HPDE6-E6E7 (cell line): ENCODE measurements at regions not wholly inside any gene's neighbourhood (a gene's known extent, or its start where the extent isn't known, plus 50 kb on each side); places are given as distances from the start of the nearest gene placed in this dataset.
"Not testable (repeated sequence)": the region's sequence is repeated elsewhere in the genome, so short reads cannot be mapped to it uniquely, and the experiment has no call there.

ENCODE experiments used
- DNase-seq: peaks from one replicate; pipeline ENCODE4 v3.0.0; 2011; ENCODE audit warnings: missing footprints; ENCODE audit errors: extremely low spot score

GRCh38 chr12:53870117-53870516 is 68.5 kb upstream of the HOXC13 start:
- no peak for DNase-seq

DNA sequence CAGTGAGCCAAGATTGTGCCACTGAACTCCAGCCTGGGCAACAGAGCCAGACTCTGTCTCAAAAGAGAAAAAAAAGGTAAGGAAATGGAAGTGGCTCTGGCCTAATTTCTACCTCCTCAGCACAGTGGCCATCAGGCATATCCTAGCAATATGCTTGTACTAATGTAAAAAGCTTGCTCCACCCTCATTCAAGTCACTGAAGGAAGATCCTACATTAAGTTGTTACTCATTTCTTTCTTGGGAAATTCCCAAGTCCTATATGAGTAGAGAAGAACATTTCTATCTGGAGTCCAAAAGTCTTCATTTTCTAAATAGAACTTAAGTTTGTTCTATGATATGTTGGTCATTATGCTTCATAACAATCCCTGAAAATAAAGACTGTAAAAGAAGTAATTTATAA is 67.3 kb upstream of the HOXC13 start:
- no peak for DNase-seq

DNA sequence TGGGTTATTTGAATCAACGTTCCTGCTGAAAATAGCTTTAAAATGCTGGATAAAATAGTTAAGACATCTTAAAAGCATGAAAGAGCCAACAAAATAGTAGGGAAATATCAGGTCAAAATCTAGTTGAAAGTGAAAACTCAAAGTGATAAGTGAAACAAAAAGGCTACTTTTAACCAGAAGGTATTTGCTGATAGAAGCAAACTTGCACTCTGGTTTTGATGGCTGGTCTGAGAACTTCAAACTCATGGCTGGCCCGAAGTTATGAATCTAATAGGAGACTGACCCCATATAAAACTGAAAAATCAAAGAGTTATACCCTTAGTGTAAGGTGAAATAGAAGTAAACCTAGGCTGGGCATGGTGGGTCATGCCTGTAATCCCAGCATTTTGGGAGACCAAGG is 66.3 kb upstream of the HOXC13 start:
- DNase-seq, result no peak

DNA sequence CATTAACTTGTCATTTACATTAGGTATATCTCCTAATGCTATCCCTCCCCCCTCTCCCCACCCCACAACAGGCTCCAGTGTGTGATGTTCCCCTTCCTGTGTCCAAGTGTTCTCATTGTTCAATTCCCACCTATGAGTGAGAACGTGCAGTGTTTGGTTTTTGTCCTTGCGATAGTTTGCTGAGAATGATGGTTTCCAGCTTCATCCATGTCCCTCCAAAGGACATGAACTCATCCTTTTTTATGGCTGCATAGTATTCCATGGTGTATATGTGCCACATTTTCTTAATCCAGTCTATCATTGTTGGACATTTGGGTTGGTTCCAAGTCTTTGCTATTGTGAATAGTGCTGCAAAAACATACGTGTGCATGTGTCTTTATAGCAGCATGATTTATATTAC is 60.7 kb upstream of the HOXC13 start:
- not testable (repeated sequence) for DNase-seq

- DNase-seq, result no peak
Measured at GRCh38 chr12:53887006-53887405, 51.6 kb upstream of the HOXC13 start.

- DNase-seq, result no peak
Measured at GRCh38 chr12:53887881-53888280, 50.8 kb upstream of the HOXC13 start.
